CD4-positive, alpha-beta T cell treated with Interferon alpha-2 for 1 hour (primary cell): ENCODE measurements at regions not wholly inside any gene's neighbourhood (a gene's known extent, or its start where the extent isn't known, plus 50 kb on each side); places are given as distances from the start of the nearest gene placed in this dataset.

Source experiments
- DNase-seq, 2 donors: peaks; one replicate each; pipeline ENCODE4 v3.0.0-alpha.2; 2020 to 2022

DNA sequence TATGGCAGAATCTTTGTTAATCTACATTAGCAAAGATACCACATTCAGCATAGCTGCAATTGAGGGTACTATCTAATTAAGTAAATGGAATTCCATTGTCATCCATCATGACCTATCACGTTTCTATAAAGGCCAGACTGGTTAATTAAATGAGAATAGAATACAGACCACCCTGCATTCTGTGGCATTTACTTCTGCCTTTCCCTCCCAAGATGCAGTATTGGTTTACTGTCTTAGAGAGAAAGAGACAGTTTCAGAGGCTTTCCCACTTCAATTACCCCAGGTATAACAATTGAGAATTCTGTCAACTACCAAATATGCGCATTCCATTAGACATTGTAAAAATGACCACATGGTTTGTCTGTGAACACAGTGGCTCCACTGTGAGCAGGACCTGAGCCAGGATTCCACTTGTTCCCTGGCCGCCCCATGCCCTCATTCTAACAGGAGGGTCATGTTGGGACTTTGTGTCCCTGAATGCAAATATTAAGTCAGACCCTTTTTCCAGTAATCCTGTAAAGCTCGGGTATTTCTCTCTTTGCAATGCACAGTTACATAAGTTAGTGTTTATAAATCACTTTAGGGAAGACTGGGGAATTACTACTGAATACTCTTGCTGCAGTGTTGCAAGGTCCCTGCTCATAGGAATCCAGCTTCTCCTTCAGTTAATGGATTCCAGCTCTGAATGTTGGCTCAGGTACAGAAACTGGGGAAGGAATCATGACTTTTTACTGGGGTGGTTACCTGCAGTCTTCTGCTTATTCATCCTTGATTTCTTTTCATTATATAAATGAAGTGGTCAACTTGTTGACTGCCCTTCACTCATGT lies 261.0 kb downstream of the PDGFC start:
- DNase-seq = no peak

DNA sequence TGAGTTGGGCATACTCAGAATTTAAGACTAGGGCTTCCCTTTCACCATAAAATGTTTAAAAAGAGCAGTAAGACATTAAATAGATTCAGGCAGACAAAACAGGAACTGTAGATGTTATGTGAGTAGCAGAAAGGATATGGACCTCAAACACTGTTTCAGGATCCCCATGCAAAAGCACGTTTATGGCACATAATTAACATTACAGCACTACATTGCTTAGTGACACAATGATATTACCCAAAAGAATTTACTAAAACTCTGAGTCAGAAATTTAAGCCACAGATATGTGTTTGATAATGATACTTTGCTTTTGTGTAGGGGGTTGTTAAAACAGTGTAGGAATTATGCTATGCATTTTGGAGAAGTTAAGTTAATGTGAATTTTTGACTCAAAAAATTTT lies 266.3 kb downstream of the PDGFC start:
- DNase-seq = no peak

DNA sequence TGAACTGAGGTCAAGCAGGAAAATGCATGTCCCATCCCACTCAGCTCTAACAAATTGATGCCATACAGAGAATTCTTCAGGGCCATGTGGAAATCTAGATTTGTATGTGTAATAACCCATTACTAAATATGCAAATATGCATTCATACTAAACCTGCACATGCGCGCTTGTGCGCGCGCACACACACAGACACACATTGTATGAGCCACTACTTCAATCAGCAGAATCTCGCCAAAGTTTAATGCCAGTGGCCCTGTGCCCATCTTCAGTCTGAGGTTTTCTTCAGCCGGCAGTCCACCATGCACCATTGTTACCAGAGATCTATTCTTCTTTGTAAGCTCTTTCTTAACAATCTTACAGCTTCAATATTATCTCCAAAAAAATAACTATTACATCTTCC lies 276.4 kb downstream of the PDGFC start:
- DNase-seq = no peak

DNA sequence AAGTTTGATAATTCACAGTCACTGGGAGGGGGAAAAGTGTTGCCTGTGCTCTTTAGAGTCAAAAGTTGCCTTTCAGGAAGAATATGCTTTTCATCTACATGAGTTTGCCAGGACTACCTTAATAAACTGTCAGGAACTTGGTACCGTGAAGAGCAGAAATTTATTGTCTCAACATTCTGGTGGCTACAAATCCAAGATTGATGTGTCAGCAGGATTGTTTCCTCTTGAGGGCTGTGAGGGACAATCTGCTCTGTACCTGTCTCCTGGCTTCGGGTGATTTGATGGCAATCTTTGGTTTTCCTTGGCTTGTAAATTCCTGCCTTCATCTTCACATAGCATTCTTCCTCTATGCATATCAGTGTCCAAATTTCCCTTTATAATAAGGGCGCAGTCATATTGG lies 277.2 kb downstream of the PDGFC start:
- DNase-seq = no peak

DNA sequence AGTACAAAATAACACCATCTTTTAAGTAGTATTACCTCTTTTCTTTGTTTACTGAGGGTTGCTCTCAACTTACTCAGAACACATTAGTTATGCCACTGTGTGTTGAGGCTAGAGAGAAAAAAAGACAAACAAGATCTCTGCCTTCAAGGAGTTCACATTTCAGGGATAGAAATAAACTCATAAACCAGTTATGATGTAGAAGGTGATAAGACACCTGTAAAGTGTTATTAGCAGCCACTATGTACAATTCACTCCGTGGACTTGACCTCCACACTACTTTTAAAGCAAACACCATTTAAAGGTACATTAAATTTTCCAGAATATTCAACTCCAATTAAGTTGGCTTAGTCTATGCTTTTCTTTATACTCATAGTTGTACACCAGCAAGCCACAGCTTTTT lies 278.0 kb downstream of the PDGFC start:
- DNase-seq = no peak

DNA sequence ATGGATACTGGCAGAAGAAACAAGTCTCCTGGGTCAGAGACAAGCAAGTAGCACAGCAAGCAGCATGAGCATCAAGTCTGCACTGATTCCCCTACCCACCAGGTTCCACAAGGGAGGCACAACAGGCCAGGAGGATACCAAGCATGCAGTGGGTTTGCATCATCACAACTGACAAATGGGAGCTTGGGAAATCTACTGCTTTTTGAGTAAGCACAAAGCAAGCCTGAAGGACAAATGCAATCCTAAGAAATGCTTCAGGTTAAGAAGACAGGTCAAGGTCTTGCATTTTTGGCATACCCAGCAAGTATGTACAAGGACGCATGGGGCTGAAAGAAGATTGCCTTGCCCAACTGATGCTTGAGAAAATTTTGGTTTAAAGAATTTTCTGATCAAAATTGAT lies 279.6 kb downstream of the PDGFC start:
- no peak for DNase-seq

DNA sequence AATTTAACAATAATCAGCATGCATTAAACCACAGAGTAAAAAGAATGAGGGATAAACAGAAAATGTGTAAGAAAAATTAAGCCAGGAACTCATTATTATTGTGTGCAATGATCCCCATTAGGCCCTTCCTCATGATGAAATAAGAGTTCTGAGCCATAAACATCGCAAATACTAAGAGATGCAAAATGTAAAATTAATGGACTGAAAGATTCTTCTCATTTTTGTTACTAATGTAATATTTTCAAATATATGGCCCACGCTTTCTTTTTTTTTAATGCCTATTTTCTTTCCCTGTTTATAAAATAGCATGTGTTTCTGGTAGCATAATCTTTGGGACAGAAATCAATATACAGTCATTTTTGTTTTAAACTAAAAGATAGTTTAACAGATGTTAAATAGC lies 281.0 kb downstream of the PDGFC start:
- DNase-seq = no peak

DNA sequence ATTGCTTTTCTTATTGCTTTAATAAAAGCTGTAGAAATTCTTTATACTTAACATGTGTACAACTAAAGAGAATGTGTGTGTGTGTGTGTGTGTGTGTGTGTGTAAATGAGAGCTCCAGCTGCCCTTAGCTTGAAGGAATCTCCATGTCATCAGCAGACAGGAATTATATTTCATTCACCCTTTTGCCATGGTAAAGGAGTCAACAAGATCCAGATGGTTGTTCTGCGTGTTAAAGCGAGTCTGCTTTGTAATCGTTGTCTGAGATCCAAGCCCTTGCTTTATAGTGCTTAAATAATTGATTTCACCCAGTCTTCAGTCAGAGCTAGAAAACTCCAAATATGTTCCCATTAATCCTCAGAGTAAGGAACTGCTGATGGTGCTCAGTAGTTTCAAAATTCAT lies 285.5 kb downstream of the PDGFC start:
- DNase-seq = no peak

DNA sequence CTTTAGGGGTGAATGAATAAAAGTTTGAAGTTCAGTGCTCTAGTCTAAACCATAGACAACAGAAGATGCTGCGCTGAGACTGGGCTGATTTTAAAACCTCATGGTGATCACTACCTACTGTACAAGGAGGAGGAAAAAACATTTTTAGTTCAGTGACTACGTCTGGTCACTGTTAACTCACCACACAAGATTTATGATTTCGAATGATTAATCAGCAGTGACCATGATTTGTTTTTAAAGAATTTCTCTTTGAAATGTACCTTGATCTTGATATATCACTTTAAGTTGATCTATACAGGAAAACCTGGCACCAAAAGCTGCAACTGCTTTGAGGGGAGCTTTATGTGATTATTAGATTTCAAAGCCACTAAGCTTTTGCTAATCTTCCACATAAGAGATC lies 286.3 kb downstream of the PDGFC start:
- no peak for DNase-seq

DNA sequence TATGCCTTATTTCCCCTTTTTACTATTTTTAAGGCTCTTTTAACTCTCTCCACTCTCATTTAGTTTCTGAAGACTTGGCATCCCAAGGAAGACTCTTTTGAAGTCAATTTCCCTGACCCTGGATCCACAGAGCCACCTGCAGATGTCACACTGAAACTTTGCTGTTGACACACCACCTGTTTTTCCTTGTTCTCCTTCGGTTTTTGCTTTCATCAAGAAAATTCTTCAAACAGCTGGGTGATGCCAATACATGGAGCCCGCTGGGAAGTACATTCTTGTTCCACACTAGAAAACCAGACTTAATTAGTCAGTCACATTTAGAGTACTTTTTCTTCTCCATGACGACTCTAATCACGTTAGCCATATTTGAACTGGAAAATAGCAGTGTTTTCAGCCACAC lies 293.9 kb downstream of the PDGFC start:
- no peak for DNase-seq

DNA sequence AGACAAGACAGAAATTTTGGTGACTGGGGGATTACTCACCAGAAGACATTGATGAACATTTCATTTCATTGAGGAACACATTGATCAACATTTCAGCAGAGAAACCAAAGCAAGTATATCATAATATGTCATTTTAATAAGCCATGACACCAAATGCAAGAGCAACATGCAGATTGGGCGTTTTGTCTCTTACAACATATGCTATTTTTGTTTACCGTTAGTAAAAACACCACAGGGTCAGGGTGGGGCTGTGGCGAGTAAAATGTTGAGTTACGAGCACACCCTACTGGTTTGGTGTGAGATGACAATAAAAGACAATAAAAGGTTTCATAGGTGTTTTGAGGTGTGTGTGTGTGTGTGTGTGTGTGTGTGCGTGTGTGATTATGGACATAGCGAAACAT lies 294.5 kb downstream of the PDGFC start:
- DNase-seq = no peak

DNA sequence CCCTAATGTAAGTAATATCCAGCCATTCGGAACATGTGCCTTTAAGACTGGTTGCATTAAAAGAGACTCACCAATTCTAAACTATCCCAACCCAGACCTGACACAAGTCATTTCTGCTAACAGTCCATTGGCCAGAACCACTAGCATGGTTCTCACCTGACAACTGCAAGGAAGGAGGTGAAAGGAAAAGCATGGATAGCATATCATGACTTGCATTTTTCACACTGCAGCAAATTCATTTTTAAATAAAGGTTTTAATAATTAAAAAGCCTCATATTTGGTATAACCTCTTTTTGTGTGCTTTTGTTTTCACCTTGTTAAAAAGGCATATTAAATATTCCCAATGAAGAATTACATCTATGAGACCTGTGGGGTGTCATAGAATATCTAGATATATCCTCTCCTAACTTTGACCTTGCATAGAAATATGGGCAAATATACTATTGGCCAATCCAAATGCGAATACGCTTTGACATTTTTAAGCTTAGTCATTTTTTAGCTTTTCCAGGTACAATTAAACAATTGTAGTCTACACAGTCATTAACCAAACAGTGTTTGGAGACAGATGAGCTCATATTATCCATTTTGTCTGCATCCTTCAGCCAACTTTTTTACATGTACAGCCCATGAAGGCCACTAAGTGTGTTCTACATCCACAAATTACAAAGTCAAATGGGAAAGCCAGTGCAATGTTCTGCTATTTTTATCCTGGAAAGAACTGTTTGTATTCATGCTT lies 295.3 kb downstream of the PDGFC start:
- DNase-seq = no peak

DNA sequence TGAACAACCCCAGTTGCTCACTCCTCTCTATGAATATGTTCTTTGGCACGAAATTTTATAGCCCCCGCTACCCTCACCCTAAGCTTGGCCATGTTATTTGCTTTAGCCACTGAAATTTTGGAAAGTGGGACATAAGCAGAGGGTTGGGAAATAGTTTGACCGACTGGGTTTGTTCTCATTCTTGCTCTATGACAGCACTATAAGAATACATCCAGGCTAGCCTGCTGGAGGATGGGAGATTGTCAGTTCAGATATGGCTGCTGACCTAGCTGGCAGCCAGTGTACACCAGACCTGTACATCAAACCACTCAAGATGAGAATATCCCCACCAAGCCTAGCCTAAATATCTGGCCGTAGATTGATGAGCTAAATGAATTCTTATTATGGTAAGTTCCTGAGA lies 298.1 kb downstream of the PDGFC start:
- no peak for DNase-seq

DNA sequence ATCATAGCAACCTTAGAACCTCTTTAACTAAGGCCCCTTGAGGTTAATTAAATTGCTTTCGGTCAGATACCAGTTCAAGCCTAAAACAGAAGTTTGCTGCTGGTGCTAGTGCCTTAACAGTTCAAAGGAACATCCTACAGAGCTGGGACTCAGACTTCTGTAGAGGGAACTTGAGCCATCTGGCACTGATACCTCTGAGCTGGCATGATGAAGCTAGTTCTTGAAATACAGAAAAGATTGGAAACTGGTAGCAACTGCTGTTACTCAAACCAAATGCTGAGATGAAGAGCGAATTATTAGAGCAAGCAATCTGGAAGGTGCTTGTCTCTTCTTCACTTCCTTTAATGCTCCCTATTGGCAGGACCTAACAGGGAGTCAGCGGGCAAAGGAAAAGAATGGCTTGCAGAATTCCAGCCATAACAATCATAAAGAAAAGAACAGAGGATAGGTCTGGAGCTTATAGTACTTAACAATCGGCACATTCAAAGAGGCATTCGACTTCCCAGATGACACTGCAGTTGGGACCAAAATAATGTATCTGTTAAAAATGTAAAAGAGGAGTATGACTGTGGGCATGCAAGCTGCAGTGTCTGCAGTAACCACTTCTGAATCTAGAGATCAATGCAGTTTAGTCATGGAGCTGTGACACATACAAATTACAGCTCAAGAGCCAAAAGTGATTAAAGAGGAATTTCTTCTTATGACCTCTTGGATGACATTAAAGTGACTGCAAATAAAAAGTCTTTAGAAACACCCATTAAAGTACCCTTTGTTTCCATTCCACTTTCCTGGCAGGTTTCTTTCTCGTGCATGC lies 298.9 kb downstream of the PDGFC start:
- DNase-seq = no peak

DNA sequence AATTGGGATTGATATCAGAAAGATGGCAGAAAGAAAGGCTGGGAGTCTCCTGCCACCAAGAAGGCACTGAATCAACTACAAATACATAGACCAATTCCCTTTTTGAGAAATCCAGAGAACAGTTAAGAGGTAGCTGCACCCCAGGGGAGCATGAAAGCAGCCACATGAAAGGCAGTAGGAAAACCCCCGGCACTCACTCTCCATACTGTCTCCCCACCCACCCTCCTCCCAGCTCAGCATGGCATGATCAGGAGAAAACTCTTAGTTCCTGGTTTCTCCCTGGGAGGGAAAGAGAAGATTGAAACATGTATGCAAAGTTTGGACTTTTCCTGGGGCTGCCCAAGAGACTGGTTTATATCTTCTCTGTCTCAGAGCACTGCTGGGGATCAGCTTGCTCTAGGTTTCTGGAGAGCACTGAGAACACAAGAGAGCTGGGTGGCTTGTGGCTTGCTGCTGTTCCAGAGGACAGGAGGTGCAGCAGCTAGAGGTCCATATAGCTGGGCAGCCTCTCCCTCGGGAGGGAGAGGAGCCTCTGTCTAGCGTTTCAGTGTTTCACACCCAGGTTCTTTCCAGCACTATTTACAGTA lies 305.7 kb downstream of the PDGFC start:
- no peak for DNase-seq

DNA sequence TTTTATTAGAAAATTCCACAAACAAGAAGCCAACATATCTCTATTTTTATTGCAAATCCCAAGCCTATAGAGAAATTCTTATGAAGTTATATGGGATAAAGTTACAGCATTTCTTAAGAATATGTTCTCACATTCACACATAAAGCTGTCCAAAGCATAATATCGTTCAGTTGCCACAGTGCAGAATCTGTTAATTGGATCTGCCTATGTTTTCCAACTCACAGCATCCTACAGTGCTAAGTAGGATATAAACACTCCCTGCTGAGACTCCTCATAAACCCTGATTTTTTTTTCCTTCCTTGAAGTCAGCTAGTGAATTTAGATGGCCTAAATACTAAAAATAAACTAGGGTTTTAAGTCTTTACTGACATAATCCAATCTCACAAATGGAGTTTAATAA lies 307.9 kb downstream of the PDGFC start:
- no peak for DNase-seq

DNA sequence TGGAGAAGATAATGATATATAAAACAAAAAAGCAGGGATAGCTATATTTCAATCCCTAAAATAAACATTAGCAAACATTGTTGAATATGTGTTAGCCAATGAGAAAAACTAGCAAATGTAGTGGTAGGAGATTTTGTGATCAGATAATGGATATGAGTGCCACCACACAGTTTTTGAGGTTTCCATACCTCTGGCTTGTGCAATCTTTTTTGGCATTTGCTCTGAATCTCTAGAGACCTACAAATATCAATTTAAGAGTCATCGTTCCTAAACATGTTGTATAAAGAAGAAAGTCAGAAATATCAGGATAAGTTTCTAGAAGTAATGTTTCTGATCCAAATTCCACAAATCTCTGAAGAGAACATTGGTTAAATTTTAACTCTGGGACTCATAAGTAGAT lies 308.7 kb downstream of the PDGFC start:
- no peak for DNase-seq

DNA sequence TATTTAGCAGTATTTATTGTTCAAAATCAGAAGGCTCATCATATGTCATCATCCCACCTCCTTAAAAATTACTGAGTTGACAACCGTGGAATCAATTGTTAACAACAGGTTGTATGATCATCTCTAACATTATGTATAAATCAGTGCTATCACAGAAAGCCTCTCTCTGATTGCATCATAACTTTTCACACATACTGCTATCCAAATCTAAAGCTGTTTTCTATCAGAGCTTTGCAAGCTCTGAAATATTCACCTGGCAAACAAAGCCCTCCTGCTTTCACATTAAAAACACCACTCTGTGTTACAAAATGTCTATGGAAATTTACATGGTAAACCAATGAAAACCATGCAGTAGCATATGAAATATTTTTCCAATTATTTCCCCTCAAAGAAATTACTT lies 310.0 kb downstream of the PDGFC start:
- no peak for DNase-seq

DNA sequence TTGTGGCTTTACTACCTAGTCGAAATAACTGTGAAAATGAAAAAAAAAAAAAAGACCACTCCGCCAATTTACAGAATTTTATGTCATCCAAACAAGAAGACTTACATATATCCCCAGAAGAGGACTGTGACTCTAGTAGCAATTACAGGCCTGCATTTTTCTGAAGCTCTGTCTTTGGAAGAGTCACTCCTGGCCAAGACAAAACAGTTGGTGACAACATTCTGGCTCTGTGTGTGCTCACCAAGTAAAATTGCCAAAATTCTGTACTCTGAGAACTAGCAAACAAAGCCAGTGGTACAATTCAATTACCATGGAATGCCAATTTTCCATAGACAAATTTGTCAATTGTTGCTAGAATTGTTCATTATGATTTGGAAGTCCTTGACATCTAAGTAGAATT lies 311.1 kb downstream of the PDGFC start:
- no peak for DNase-seq

DNA sequence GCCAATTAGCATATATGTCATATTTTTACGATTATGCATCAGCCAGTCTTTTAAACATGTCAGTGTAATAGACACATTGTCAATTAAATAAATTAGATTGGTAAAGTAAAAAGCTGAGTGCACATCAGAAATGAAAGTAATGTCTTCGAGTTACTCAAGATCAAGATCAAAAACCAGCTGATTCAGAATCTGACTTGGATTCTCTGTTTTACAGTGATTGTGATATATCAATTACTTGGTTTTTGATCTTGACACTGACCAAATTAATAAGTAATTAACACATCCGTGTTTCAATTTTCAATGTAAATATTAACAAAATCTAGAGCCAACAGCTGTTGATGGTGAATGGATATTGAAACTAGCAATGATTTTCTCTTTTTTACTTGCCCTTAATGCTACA lies 311.6 kb downstream of the PDGFC start:
- no peak for DNase-seq

DNA sequence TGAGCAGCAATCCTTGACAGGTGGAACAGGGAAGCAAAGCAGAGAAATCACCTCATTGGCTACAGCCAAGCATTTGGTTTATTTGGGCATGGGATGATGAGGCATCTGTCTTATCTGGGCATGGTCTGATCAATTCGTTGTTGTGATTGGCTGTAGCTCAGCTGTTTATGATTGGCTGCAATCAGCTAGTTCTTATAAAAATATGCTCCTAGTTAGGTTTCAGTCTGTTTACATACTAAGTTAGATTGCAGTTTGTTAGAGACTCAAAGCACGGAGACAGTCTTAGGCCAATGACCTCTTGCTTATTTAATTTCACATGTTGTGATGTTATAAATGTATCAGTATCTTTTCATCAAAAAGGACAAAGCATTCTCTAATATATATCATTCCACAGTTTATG lies 312.0 kb downstream of the PDGFC start:
- DNase-seq = no peak

DNA sequence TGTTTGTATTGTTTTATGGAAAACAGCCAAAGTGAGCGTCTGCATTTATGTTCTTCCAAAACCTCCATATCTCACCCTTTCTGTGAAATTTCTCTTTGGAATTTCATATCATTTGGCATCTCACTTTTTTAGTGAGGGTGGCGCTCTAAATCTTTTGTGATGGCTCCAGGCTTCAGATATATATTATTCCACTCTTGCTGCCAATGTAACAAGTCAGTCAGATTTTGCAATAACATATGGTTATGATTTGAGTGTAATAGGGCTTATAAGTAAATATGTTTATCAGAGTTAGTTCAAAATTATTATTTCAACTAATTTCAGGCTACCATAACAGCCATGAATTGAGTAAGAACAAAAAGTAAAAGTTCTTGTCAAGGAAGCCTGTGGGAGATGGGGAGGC lies 314.7 kb downstream of the PDGFC start:
- DNase-seq = no peak

DNA sequence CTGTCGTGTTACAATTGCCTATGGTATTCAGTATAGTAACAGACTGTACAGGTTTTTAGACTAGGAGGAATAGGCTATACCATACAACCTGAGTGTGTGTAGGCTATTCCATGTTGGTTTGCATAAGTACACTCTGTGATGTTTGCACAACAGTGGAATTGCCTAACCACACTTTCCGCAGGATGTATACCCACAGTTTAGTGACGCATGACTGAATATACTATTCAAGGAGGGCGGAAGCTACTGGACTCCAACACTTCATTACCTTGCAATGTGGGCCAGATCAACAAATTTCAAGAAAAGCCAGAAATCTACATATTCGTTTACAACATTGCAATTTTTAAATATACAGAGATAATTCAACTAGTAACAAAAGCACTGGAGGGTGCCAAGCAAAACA lies 317.2 kb downstream of the PDGFC start:
- DNase-seq = no peak
